Thyroid gland (tissue), 4 donors: ENCODE measurements at regions not wholly inside any gene's neighbourhood (a gene's known extent, or its start where the extent isn't known, plus 50 kb on each side); places are given as distances from the start of the nearest gene placed in this dataset.

ENCODE experiments used
- DNase-seq, 2 donors: peaks; one replicate each; pipeline ENCODE4 v3.0.0-alpha.2; 2019
- H3K27ac ChIP-seq, 3 donors: fragments of 200-600 bp; sonication (generic); 1 replicate in 2 of 3; 2 replicates in 1 of 3; pipeline ENCODE4 v1.5.1; 2016 to 2019; ENCODE audit warnings: mild to moderate bottlenecking in 1 of 3, moderate library complexity in 1 of 3
- H3K27me3 ChIP-seq: fragments of 200-600 bp; sonication (generic); one replicate; pipeline ENCODE4 v1.5.1; 2019
- H3K36me3 ChIP-seq, 2 donors: fragments of 200-600 bp; sonication (generic); one replicate each; pipeline ENCODE4 v1.5.1; 2016 to 2019
- H3K4me1 ChIP-seq, 2 donors: fragments of 200-600 bp; sonication (generic); one replicate each; pipeline ENCODE4 v1.5.1; 2017 to 2019
- H3K4me3 ChIP-seq, 3 donors: fragments of 200-600 bp; sonication (generic); replicated peaks in 1 of 3; 1 replicate in 2 of 3; 2 replicates in 1 of 3; pipeline ENCODE4 v1.5.1; 2016; ENCODE audit warnings: mild to moderate bottlenecking in 1 of 3
- H3K9me3 ChIP-seq: fragments of 200-600 bp; sonication (generic); one replicate; pipeline ENCODE4 v1.5.1; 2017
- CTCF ChIP-seq, 6 experiments: fragments of 200-600 bp in 3 of 6; fragments of 450-650 bp in 3 of 6; sonication (generic) in 3 of 6; IDR thresholded peaks; one replicate each; pipeline ENCODE4 v1.5.1; 2016 to 2019; ENCODE audit warnings: antibody characterized with exemption in 6 of 6, mild to moderate bottlenecking in 2 of 6, inconsistent platforms in 1 of 6, moderate library complexity in 1 of 6
- POLR2A ChIP-seq, 2 donors: fragments of 450-650 bp; IDR thresholded peaks; one replicate each; pipeline ENCODE4 v1.6.1; 2017; ENCODE audit warnings: antibody characterized with exemption in 2 of 2, mild to moderate bottlenecking in 2 of 2, moderate library complexity in 1 of 2
- WGBS, 2 donors: methylation state at CpG; one replicate each; pipeline ENCODE4 v1.1.5; 2017; 5-methylcytosine and 5-hydroxymethylcytosine counted together
- intact Hi-C: fragments of 100-400 bp; cut with DNase I; formaldehyde crosslinking; loops from one replicate; pipeline ENCODE4 v1.15.1; 2023

DNA sequence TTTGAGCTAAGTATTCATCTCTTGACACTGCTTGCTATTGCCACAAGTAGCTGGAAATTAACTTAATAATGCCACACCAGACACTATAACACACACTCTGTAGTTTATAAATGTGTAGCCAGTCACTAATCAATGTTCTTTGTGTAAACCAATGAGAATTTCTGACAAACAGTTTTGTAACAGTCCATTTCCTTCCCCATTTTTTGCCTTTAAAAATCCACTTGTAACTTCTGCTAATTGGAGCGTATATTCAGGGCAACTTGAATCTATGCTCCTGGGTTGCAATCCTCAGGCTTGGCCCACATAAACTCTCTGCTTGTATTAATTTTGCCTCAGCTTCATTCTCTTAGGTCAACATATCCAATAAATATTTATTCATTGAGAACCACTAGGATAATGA lies 125.0 kb upstream of the DHRS4 start:
- no peaks in the 10 kb centered on the region for H3K36me3 ChIP-seq
- no peaks in the 10 kb centered on the region for H3K4me1 ChIP-seq
- 87 to 92% methylated on average over 1 of the region's 1 CpG for WGBS, 2 donors
- no peak for DNase-seq
- no peak overlapping the region for H3K27ac ChIP-seq
- no peak overlapping the region for H3K4me3 ChIP-seq
- TF ChIP-seq POLR2A (IDR thresholded peaks at IDR 0.05), result no peak
- no peaks in the 10 kb centered on the region for H3K9me3 ChIP-seq
- intact Hi-C loops, result no loop called here
- no peaks in the 10 kb centered on the region for H3K27me3 ChIP-seq

DNA sequence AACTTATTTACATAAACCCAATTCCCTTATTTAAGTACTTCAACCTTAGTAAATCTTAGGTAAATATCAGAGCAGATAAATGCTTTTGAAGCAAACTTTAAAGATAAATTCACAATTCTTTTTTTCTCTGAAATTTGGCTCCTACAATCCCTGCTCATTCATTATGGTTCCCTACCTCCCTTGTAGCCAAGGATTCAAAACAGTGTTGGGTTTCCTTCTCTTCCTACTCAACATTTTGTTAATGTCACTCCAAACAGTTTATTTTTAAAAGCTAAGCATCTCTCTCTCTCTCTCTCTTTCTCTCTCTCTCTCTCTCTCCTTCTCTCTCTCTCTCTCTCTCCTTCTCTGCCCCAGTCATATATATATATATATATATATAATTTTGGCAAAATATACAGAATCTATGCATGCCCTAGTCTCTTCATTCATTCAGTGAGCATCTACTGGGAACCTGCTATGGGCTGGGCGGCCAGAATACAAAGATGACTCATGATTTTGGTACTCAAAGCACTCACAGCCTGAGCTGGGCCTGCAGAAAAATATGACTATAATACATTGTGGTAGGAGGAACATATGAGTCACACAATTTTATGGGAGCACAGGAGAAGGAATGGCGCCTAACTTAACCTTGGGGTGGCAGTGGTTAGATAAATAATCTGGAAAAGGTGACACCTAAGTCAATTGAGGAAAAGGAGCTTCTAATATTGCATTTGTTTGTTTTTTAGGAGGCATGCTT lies 123.7 kb upstream of the DHRS4 start:
- no peak for TF ChIP-seq POLR2A (IDR thresholded peaks at IDR 0.05)
- TF ChIP-seq CTCF (IDR thresholded peaks at IDR 0.05), result no peak
- no peaks in the 10 kb centered on the region for H3K27me3 ChIP-seq
- no peak for DNase-seq
- no peaks in the 10 kb centered on the region for H3K36me3 ChIP-seq
- no peaks in the 10 kb centered on the region for H3K4me1 ChIP-seq
- 67 to 85% methylated on average over 2 of the region's 2 CpGs for WGBS, 2 donors
- intact Hi-C loops, result no loop called here
- no peak overlapping the region for H3K27ac ChIP-seq
- H3K4me3 ChIP-seq, result no peak overlapping the region
- no peaks in the 10 kb centered on the region for H3K9me3 ChIP-seq

DNA sequence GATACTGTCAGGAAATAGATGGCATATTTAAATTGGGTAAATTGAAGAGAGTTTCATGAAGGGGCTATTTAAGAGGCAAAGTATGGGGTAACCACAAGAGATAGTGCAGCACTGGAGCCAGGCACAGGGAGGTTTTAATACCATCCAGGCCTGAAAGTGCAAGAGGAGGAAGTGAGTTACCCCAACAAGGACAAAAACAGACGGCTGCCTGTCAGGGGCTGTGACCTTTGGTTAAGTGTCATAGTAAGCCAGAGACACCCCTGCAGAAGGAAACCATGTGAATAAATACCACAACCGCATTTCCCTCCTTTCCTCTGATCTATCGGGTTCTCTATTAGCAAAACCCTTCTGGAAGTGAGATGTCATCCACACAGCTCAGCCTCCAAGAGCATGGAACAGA lies 122.0 kb upstream of the DHRS4 start:
- TF ChIP-seq POLR2A (IDR thresholded peaks at IDR 0.05) (no peak), CTCF (IDR thresholded peaks at IDR 0.05) (no peak)
- WGBS, 2 donors, result 72 to 78% methylated on average over 3 of the region's 3 CpGs
- no peak for DNase-seq
- no peak overlapping the region for H3K4me3 ChIP-seq
- no peaks in the 10 kb centered on the region for H3K27me3 ChIP-seq
- no peaks in the 10 kb centered on the region for H3K4me1 ChIP-seq
- no peak overlapping the region for H3K27ac ChIP-seq
- intact Hi-C loops, result no loop called here
- no peaks in the 10 kb centered on the region for H3K36me3 ChIP-seq
- no peaks in the 10 kb centered on the region for H3K9me3 ChIP-seq

DNA sequence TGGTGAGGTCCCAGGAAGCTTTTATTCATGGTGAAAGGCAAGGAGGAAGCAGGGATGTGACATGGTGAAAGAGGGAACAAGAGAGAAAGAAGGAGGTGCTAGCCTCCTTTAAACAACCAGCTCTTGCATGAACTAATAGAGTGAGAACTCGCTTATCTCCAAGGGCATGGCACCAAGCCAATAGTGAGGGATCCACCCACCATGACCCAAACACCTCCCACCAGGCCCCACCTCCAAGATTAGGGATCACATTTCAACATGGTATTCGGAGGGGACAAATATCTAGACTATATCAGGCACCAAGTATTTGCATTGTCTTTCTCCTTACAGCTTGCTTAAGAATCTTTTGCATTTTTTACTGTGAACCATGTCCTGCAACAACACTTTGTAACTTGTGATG lies 91.9 kb upstream of the DHRS4 start:
- peak; percentile 61 to 75 for DNase-seq
- no peaks in the 10 kb centered on the region for H3K27me3 ChIP-seq
- no peaks in the 10 kb centered on the region for H3K36me3 ChIP-seq
- H3K9me3 ChIP-seq, result no peaks in the 10 kb centered on the region
- peaks cover 23 to 52% of the 10 kb centered on the region in 2 donors for H3K4me1 ChIP-seq
- H3K27ac ChIP-seq, result peak overlapping the region in 1 of 3 donors; percentile 71
- no peak for TF ChIP-seq POLR2A (IDR thresholded peaks at IDR 0.05)
- intact Hi-C loops, result no loop called here
- WGBS, 2 donors, result 23 to 36% methylated on average over 2 of the region's 2 CpGs
- H3K4me3 ChIP-seq, result no peak overlapping the region

DNA sequence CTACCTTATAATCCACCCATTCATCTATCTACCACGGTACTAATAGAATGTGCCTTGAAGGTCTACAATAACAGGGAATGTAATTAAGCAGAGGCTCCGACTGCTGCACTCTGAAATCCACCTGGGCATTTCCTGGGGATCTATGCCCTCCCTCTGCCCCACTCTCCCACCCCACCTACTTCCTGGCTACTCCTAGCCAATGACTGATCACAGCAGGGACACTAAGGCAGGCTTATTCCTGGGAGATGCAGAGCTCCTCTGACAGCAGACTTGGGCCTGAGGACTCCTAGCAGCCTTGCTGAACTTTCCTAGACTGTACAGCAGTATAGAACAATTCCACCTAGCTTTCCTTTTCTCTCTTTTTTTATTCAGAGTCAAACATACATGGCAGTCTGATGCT lies 91.1 kb upstream of the DHRS4 start:
- Histone ChIP-seq H3K27ac (peak overlapping the region in 2 of 3 donors; percentile 13 to 71), H3K27me3 (no peaks in the 10 kb centered on the region), H3K36me3 (no peaks in the 10 kb centered on the region), H3K9me3 (no peaks in the 10 kb centered on the region), H3K4me3 (no peak overlapping the region), H3K4me1 (peaks cover 23 to 52% of the 10 kb centered on the region in 2 donors)
- no peak for TF ChIP-seq CTCF (IDR thresholded peaks at IDR 0.05)
- no peak for TF ChIP-seq POLR2A (IDR thresholded peaks at IDR 0.05)
- WGBS, 2 donors, result 83 to 90% methylated on average over 2 of the region's 2 CpGs
- DNase-seq, result peak in 1 of 2 donors; percentile 4
- intact Hi-C loops, result no loop called here

DNA sequence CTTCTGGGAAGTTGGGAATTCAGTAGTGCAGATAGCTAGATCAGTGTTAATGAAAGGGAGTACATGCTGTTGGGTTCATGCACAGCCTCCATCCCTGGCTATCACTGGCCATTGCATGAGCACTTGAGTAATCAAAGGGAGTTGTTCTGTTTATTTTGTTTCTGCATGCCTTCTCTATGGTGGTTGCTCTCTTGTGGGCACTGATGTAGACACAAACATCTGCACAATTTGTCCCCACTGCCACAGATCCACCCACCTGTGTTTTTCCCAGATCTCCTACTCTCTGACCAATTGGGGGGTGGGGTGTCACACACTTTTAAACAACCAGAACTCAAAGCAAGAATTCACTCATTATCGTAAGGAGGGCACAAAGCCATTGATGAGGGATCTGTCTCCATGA lies 89.7 kb upstream of the DHRS4 start:
- no peaks in the 10 kb centered on the region for H3K36me3 ChIP-seq
- intact Hi-C loops, result no loop called here
- H3K9me3 ChIP-seq, result no peaks in the 10 kb centered on the region
- TF ChIP-seq CTCF (IDR thresholded peaks at IDR 0.05) (no peak), POLR2A (IDR thresholded peaks at IDR 0.05) (peak in 1 of 2 donors; percentile 33)
- 72 to 76% methylated on average over 1 of the region's 1 CpG for WGBS, 2 donors
- no peak overlapping the region for H3K4me3 ChIP-seq
- peak overlapping the region; percentile 55 to 89 (median 59) for H3K27ac ChIP-seq
- peak; percentile 67 to 69 for DNase-seq
- peaks cover 23 to 52% of the 10 kb centered on the region in 2 donors for H3K4me1 ChIP-seq
- H3K27me3 ChIP-seq, result no peaks in the 10 kb centered on the region
